LoVo (cell line): ENCODE measurements at regions not wholly inside any gene's neighbourhood (a gene's known extent, or its start where the extent isn't known, plus 50 kb on each side); places are given as distances from the start of the nearest gene placed in this dataset.

Experiments used
- DNase-seq: peaks from one replicate; pipeline ENCODE4 v3.0.0-alpha.2; 2016; ENCODE audit warnings: low spot score

- no peak for DNase-seq
These were observed 120.6 kb upstream of the EDNRA start for GRCh38 chr4:147360301-147360700.

GRCh38 chr4:147361726-147362125 is 119.2 kb upstream of the EDNRA start:
- DNase-seq = peak; percentile 76

- no peak for DNase-seq
These were observed 118.0 kb upstream of the EDNRA start for GRCh38 chr4:147362938-147363337.

GRCh38 chr4:147363514-147363913 is 117.4 kb upstream of the EDNRA start:
- DNase-seq = no peak

- no peak for DNase-seq
These were observed 115.5 kb upstream of the EDNRA start for GRCh38 chr4:147365396-147365795.

GRCh38 chr4:147366164-147366563 is 114.7 kb upstream of the EDNRA start:
- no peak for DNase-seq

- no peak for DNase-seq
These were observed 113.0 kb upstream of the EDNRA start for GRCh38 chr4:147367891-147368290.

GRCh38 chr4:147368948-147369347 is 111.9 kb upstream of the EDNRA start:
- no peak for DNase-seq

- no peak for DNase-seq
These were observed 110.4 kb upstream of the EDNRA start for GRCh38 chr4:147370473-147370872.

- no peak for DNase-seq
These were observed 110.0 kb upstream of the EDNRA start for GRCh38 chr4:147370881-147371280.

- DNase-seq = peak; percentile 51
These were observed 109.2 kb upstream of the EDNRA start for GRCh38 chr4:147371661-147372060.

GRCh38 chr4:147378780-147379179 is 102.1 kb upstream of the EDNRA start:
- DNase-seq = peak; percentile 57

GRCh38 chr4:147381749-147382148 is 99.1 kb upstream of the EDNRA start:
- DNase-seq = no peak

- DNase-seq = no peak
These were observed 92.9 kb upstream of the EDNRA start for GRCh38 chr4:147388018-147388417.

GRCh38 chr4:147396105-147396504 is 84.8 kb upstream of the EDNRA start:
- no peak for DNase-seq

GRCh38 chr4:147398556-147398955 is 82.3 kb upstream of the EDNRA start:
- no peak for DNase-seq

GRCh38 chr4:147400721-147401120 is 80.2 kb upstream of the EDNRA start:
- DNase-seq = no peak

- no peak for DNase-seq
These were observed 79.7 kb upstream of the EDNRA start for GRCh38 chr4:147401221-147401620.

GRCh38 chr4:147407261-147408045 is 73.4 kb upstream of the EDNRA start:
- no peak for DNase-seq

GRCh38 chr4:147408189-147408588 is 72.7 kb upstream of the EDNRA start:
- DNase-seq = no peak

GRCh38 chr4:147409350-147409749 is 71.5 kb upstream of the EDNRA start:
- no peak for DNase-seq

GRCh38 chr4:147418226-147418625 is 62.7 kb upstream of the EDNRA start:
- DNase-seq = no peak

- DNase-seq = no peak
These were observed 59.4 kb upstream of the EDNRA start for GRCh38 chr4:147421456-147421855.

- no peak for DNase-seq
These were observed 57.7 kb upstream of the EDNRA start for GRCh38 chr4:147423229-147423628.
